Endothelial cell of umbilical vein (primary cell): ENCODE measurements at regions not wholly inside any gene's neighbourhood (a gene's known extent, or its start where the extent isn't known, plus 50 kb on each side); places are given as distances from the start of the nearest gene placed in this dataset.

Experiments used
- BruUV-seq: library from RNA; stranded (reverse); fragments of 400-500 nt; replicated peaks from 2 replicates; lab custom pipeline; 2021; lab: Mats Ljungman, UMichigan
- CTCF ChIA-PET: fragments of 300-600, 350-600 bp; sonication (Branson Sonifier 250); formaldehyde crosslinking; loops from one replicate; lab custom pipeline; 2021; ENCODE audit warnings: antibody characterized with exemption, inconsistent platforms; lab: Charles Lee
- POLR2A ChIA-PET: fragments of 300-600, 350-600 bp; sonication (Branson Sonifier 250); formaldehyde crosslinking; loops from one replicate; lab custom pipeline; 2021; ENCODE audit warnings: antibody characterized with exemption, inconsistent platforms; lab: Charles Lee
- DNase-seq: peaks from one replicate; pipeline ENCODE4 v3.0.0-alpha.2; 2011; ENCODE audit warnings: low read depth, low spot score
- FAIRE-seq: peaks from 2 replicates; lab custom pipeline; 2011; peaks lifted over from hg19 to GRCh38; lab: Jason Lieb, UNC
- H2AFZ ChIP-seq: 2 replicates; pipeline ENCODE4 v1.6.0; 2012; ENCODE audit warnings: low read depth, low read length, control low read depth, inconsistent platforms
- H3K27ac ChIP-seq: 2 replicates; pipeline ENCODE4 v1.5.1; 2011; ENCODE audit warnings: low read depth, mild to moderate bottlenecking, control low read depth, low read length, moderate library complexity; ENCODE audit not compliant: insufficient read depth
- H3K27me3 ChIP-seq, 2 experiments: 2 replicates each; pipeline versions ENCODE4 v1.6.0 to v1.6.1; 2011; ENCODE audit warnings: low read length in 2 of 2, mixed read lengths in 1 of 2; ENCODE audit not compliant: control insufficient read depth in 2 of 2, insufficient read depth in 2 of 2
- H3K36me3 ChIP-seq, 2 experiments: 2 replicates in 1 of 2; 3 replicates in 1 of 2; pipeline ENCODE4 v1.5.1; 2011; ENCODE audit warnings: low read length in 2 of 2, mild to moderate bottlenecking in 1 of 2, moderate library complexity in 1 of 2; ENCODE audit not compliant: control insufficient read depth in 2 of 2, insufficient read depth in 2 of 2; ENCODE audit errors: extremely low read depth in 1 of 2
- H3K4me1 ChIP-seq: 3 replicates; pipeline ENCODE4 v1.5.1; 2011; ENCODE audit warnings: mild to moderate bottlenecking, low read length; ENCODE audit not compliant: control insufficient read depth, insufficient read depth; ENCODE audit errors: extremely low read depth
- H3K4me2 ChIP-seq: 2 replicates; pipeline ENCODE4 v1.6.1; 2011; ENCODE audit warnings: low read length, control low read depth, mixed read lengths; ENCODE audit not compliant: insufficient read depth
- H3K4me3 ChIP-seq, 3 experiments: fragments of 200-600 bp in 1 of 3; sonication (generic), shearing (Covaris generic) in 1 of 3; replicated peaks in 1 of 3; 2 replicates each; pipeline ENCODE4 v1.5.1; 2011 to 2016; ENCODE audit warnings: control low read depth in 3 of 3, low read length in 3 of 3, mild to moderate bottlenecking in 2 of 3, inconsistent platforms in 1 of 3, low read depth in 1 of 3, moderate library complexity in 1 of 3; ENCODE audit not compliant: insufficient read depth in 1 of 3
- H3K79me2 ChIP-seq: 2 replicates; pipeline ENCODE4 v1.6.0; 2012; ENCODE audit warnings: low read length, inconsistent platforms; ENCODE audit not compliant: control insufficient read depth, insufficient read depth
- H3K9ac ChIP-seq: replicated peaks from 2 replicates; pipeline ENCODE3; 2011; ENCODE audit warnings: low read length, control low read depth; ENCODE audit not compliant: insufficient read depth; ENCODE audit errors: extremely low read depth
- H3K9me1 ChIP-seq: replicated peaks from 3 replicates; pipeline ENCODE4 v1.6.0; 2011; ENCODE audit warnings: mild to moderate bottlenecking, low read length; ENCODE audit not compliant: control insufficient read depth, insufficient read depth; ENCODE audit errors: extremely low read depth
- H3K9me3 ChIP-seq: replicated peaks from 2 replicates; pipeline ENCODE4 v1.5.1; 2012; ENCODE audit warnings: low read length, inconsistent platforms; ENCODE audit not compliant: control insufficient read depth, insufficient read depth
- H4K20me1 ChIP-seq: replicated peaks from 2 replicates; pipeline ENCODE3; 2011; ENCODE audit warnings: mild to moderate bottlenecking, low read length; ENCODE audit not compliant: control insufficient read depth, insufficient read depth; ENCODE audit errors: extremely low read depth
- EZH2 ChIP-seq: IDR thresholded peaks from 2 replicates; pipeline ENCODE4 v1.6.1; 2012; ENCODE audit warnings: borderline replicate concordance, low read depth, mild to moderate bottlenecking, moderate library complexity, low read length, inconsistent platforms; ENCODE audit not compliant: severe bottlenecking
- FOS ChIP-seq: IDR thresholded peaks from 2 replicates; pipeline ENCODE4 v1.6.1; 2011; ENCODE audit warnings: mild to moderate bottlenecking, low read length, moderate library complexity, borderline replicate concordance; ENCODE audit not compliant: insufficient read depth
- GATA2 ChIP-seq: IDR thresholded peaks from 2 replicates; pipeline ENCODE4 v1.7.0; 2011; ENCODE audit warnings: low read depth, mild to moderate bottlenecking, moderate library complexity, mixed read lengths, low read length; ENCODE audit not compliant: insufficient read length, insufficient read depth
- JUN ChIP-seq: IDR thresholded peaks from 2 replicates; pipeline ENCODE4 v1.6.1; 2011; ENCODE audit warnings: borderline replicate concordance, low read depth; ENCODE audit not compliant: insufficient read length, insufficient read depth
- MYC ChIP-seq: IDR thresholded peaks from one replicate; pipeline ENCODE4 v1.6.1; 2011; ENCODE audit warnings: mild to moderate bottlenecking, low read depth, low read length
- POLR2A ChIP-seq: IDR thresholded peaks from 2 replicates; pipeline ENCODE4 v1.6.1; 2012; ENCODE audit warnings: low read depth, mild to moderate bottlenecking, control low read depth, low read length
- POLR2AphosphoS5 ChIP-seq: IDR thresholded peaks from 2 replicates; pipeline ENCODE4 v1.6.1; 2012; ENCODE audit warnings: low read depth, mild to moderate bottlenecking, control low read depth, low read length, moderate library complexity; ENCODE audit not compliant: insufficient read depth
- dilution Hi-C: fragments of 300-500 bp; cut with MboI; formaldehyde crosslinking; loops from one replicate; pipeline ENCODE4 v1.15.0; 2019; ENCODE audit warnings: low sequenced_read_pairs; ENCODE audit not compliant: extremely low pct_ligation_motif_present
- intact Hi-C: fragments of 100-400 bp; cut with micrococcal nuclease; formaldehyde crosslinking; loops from one replicate; pipeline ENCODE4 v1.10.0; 2022
- TF ChIP-seq, protein P1 (sequence below): IDR thresholded peaks from 2 replicates; pipeline ENCODE4 v1.6.1; 2011; ENCODE audit not compliant: insufficient read depth, insufficient read length
- TF ChIP-seq, protein P2 (sequence below), 2 donors: IDR thresholded peaks; 1 replicate in 1 of 2; 2 replicates in 1 of 2; pipeline ENCODE4 v1.5.1; 2011; ENCODE audit warnings: low read length in 2 of 2, mild to moderate bottlenecking in 2 of 2, moderate library complexity in 2 of 2, control low read depth in 1 of 2, inconsistent platforms in 1 of 2, low read depth in 1 of 2; ENCODE audit not compliant: insufficient read depth in 1 of 2; ENCODE audit errors: extremely low read depth in 1 of 2

DNA sequence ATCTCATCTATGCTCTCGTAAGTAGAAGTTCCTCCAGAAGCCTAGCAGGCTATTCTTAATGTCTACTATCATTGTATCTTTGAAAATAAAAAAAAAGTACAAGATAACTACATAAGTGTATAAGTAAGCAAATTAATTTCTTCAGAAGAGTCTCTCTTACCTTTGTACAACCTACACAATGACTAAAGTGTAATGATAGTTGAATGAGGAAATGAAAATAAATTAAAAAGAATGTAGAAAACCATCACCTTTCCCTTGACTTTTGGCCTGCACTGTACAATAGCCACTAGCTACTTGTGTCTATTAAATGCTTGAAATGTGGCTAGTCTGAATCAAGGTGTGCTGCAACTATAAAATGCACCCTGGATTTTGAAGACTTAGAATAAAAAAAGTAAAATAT is 229.9 kb upstream of the FOXN3 start:
- H3K9me1 ChIP-seq: no peaks in the 10 kb centered on the region
- no peaks in the 10 kb centered on the region for H4K20me1 ChIP-seq
- ChIA-PET CTCF (interaction anchor here (1.5 kb wide), 1 partner anchor 104 kb away, joined by 3 read pairs; no protein-coding TSS in a partner anchor), POLR2A (no interaction called here)
- TF ChIP-seq EZH2 (no peak), POLR2AphosphoS5 (no peak), FOS (no peak), MYC (no peak), GATA2 (no peak), JUN (no peak), POLR2A (no peak)
- TF ChIP-seq, protein P1, sequence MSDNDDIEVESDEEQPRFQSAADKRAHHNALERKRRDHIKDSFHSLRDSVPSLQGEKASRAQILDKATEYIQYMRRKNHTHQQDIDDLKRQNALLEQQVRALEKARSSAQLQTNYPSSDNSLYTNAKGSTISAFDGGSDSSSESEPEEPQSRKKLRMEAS: no peak
- TF ChIP-seq, protein P2, sequence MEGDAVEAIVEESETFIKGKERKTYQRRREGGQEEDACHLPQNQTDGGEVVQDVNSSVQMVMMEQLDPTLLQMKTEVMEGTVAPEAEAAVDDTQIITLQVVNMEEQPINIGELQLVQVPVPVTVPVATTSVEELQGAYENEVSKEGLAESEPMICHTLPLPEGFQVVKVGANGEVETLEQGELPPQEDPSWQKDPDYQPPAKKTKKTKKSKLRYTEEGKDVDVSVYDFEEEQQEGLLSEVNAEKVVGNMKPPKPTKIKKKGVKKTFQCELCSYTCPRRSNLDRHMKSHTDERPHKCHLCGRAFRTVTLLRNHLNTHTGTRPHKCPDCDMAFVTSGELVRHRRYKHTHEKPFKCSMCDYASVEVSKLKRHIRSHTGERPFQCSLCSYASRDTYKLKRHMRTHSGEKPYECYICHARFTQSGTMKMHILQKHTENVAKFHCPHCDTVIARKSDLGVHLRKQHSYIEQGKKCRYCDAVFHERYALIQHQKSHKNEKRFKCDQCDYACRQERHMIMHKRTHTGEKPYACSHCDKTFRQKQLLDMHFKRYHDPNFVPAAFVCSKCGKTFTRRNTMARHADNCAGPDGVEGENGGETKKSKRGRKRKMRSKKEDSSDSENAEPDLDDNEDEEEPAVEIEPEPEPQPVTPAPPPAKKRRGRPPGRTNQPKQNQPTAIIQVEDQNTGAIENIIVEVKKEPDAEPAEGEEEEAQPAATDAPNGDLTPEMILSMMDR (IDR thresholded peaks at IDR 0.05; ENCODE audit: extremely low read depth in 1 of 2, insufficient read depth in 1 of 2, low read depth in 1 of 2, low read length in 2 of 2): no peak
- H3K36me3 ChIP-seq: no peaks in the 10 kb centered on the region
- intact Hi-C loops: no loop called here
- FAIRE-seq (no peak), DNase-seq (no peak)
- no peak overlapping the region for H3K27ac ChIP-seq
- no peaks in the 10 kb centered on the region for H3K27me3 ChIP-seq
- H3K9me3 ChIP-seq: no peaks in the 10 kb centered on the region
- H3K4me2 ChIP-seq: no peak overlapping the region
- BruUV-seq: no TSS peak
- H2AFZ ChIP-seq: no peak overlapping the region
- H3K4me1 ChIP-seq: no peaks in the 10 kb centered on the region
- H3K4me3 ChIP-seq: no peak overlapping the region
- H3K79me2 ChIP-seq: no peaks in the 10 kb centered on the region
- dilution Hi-C loops: no loop called here
- H3K9ac ChIP-seq: no peak overlapping the region
